ENCODE measurements at regions not wholly inside any gene's neighbourhood (a gene's known extent, or its start where the extent isn't known, plus 50 kb on each side); places are given as distances from the start of the nearest gene placed in this dataset.

DNA sequence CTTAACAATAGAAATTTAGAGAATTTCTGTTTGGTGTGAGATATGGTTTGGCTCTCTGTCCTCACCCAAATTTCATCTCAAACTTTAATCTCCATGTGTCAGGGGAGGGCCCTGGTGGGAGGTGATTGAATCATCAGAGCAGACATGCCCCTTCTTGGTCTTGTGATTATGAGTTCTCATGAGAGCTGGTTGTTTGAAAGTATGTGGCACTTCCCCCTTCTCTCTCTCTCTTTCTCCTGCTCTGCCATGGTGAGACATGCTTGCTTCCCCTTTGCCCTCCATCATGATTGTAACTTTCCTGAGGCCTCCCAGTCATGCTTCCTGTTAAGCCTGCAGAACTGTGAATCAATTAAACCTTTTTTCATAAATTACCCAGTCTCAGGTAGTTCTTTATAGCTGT lies 524.7 kb upstream of the ACVR2A start:
- Histone ChIP-seq H3K9me3 (ENCODE audit: control insufficient read depth, low read depth, low read length) (no peaks in the 10 kb centered on the region), H2AK5ac (ENCODE audit: insufficient read length, low read length) (no peak overlapping the region), H4K91ac (ENCODE audit: insufficient read length, low read depth, low read length) (no peak overlapping the region), H3K4ac (ENCODE audit: low read depth, low read length) (no peak overlapping the region), H3K9ac (ENCODE audit: extremely low read depth, insufficient read length, low read length) (no peak overlapping the region), H3K23ac (ENCODE audit: insufficient read length, low read depth, low read length) (no peak overlapping the region), H2BK15ac (ENCODE audit: low read depth, low read length) (no peak overlapping the region), H3K4me2 (ENCODE audit: insufficient read depth, insufficient read length, low read length) (no peak overlapping the region), H3K27me3 (ENCODE audit: insufficient read depth, low read length) (no peaks in the 10 kb centered on the region), H3K56ac (ENCODE audit: insufficient read length, low read depth, low read length) (no peak overlapping the region), H3K4me1 (ENCODE audit: insufficient read depth, low read length) (no peaks in the 10 kb centered on the region), H4K20me1 (ENCODE audit: control insufficient read depth, insufficient read depth, insufficient read length) (no peaks in the 10 kb centered on the region), H3K79me2 (ENCODE audit: insufficient read depth, low read length) (no peaks in the 10 kb centered on the region), H3K79me1 (ENCODE audit: insufficient read depth, low read depth, low read length, poor library complexity, severe bottlenecking) (no peaks in the 10 kb centered on the region), H4K8ac (replicated peaks; ENCODE audit: insufficient read length, low read depth, low read length) (no peak overlapping the region), H2AFZ (ENCODE audit: low read length) (no peak overlapping the region), H3K18ac (ENCODE audit: insufficient read length, low read depth, low read length) (no peak overlapping the region), H3T11ph (ENCODE audit: low read length) (no peak overlapping the region), H2BK20ac (ENCODE audit: low read depth, low read length, poor library complexity, severe bottlenecking) (no peak overlapping the region), H3K14ac (ENCODE audit: insufficient read depth, low read length) (no peak overlapping the region), H3K27ac (ENCODE audit: insufficient read length, low read depth, low read length) (no peak overlapping the region), H2BK5ac (ENCODE audit: insufficient read length, low read length) (no peak overlapping the region), H4K5ac (ENCODE audit: insufficient read length, low read depth, low read length) (no peak overlapping the region), H3K23me2 (ENCODE audit: insufficient read length, low read depth, low read length, poor library complexity, severe bottlenecking) (no peaks in the 10 kb centered on the region), H2BK12ac (ENCODE audit: insufficient read length, low read depth, low read length) (no peak overlapping the region), H2BK120ac (ENCODE audit: low read depth, low read length, poor library complexity, severe bottlenecking) (no peak overlapping the region)
- no peak for DNase-seq
- TF ChIP-seq, protein P1, sequence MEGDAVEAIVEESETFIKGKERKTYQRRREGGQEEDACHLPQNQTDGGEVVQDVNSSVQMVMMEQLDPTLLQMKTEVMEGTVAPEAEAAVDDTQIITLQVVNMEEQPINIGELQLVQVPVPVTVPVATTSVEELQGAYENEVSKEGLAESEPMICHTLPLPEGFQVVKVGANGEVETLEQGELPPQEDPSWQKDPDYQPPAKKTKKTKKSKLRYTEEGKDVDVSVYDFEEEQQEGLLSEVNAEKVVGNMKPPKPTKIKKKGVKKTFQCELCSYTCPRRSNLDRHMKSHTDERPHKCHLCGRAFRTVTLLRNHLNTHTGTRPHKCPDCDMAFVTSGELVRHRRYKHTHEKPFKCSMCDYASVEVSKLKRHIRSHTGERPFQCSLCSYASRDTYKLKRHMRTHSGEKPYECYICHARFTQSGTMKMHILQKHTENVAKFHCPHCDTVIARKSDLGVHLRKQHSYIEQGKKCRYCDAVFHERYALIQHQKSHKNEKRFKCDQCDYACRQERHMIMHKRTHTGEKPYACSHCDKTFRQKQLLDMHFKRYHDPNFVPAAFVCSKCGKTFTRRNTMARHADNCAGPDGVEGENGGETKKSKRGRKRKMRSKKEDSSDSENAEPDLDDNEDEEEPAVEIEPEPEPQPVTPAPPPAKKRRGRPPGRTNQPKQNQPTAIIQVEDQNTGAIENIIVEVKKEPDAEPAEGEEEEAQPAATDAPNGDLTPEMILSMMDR (conservative IDR thresholded peaks at IDR 0.05), result no peak
- H3K4me1 Mint-ChIP-seq, result no peaks in the 10 kb centered on the region
- peaks cover 51 to 53% of the 10 kb centered on the region in 2 experiments for H3K9me3 Mint-ChIP-seq
- H3K4me3 Mint-ChIP-seq, result no peak overlapping the region
- no peak overlapping the region for H3K27ac Mint-ChIP-seq
- peaks cover 25 to 53% (median 31%) of the 10 kb centered on the region in 3 experiments for H3K36me3 Mint-ChIP-seq (ENCODE audit: insufficient read depth in 1 of 3, low read depth in 3 of 3)
- peaks cover 2% of the 10 kb centered on the region; the same call in 1 of the 2 replicates for H3K27me3 Mint-ChIP-seq (ENCODE audit: low read depth)
